ENCODE measurements at regions not wholly inside any gene's neighbourhood (a gene's known extent, or its start where the extent isn't known, plus 50 kb on each side); places are given as distances from the start of the nearest gene placed in this dataset.

- DNase-seq = no peak
These were observed 130.9 kb upstream of the PTPN1 start for GRCh38 chr20:50379049-50379990.

- no peak for DNase-seq
These were observed 130.0 kb upstream of the PTPN1 start for GRCh38 chr20:50379991-50380696.

- no peak for DNase-seq
These were observed 129.5 kb upstream of the PTPN1 start for GRCh38 chr20:50380697-50381040.

GRCh38 chr20:50381075-50381732, 129.0 kb upstream of the PTPN1 start:
- no peak for DNase-seq

- DNase-seq = no peak
These were observed 128.2 kb upstream of the PTPN1 start for GRCh38 chr20:50381771-50382593.

GRCh38 chr20:50385733-50386640, 124.2 kb upstream of the PTPN1 start:
- no peak for DNase-seq

GRCh38 chr20:50386641-50386960, 123.6 kb upstream of the PTPN1 start:
- DNase-seq = no peak

- DNase-seq = no peak
These were observed 122.8 kb upstream of the PTPN1 start for GRCh38 chr20:50387218-50387995.

GRCh38 chr20:50387996-50388332, 122.2 kb upstream of the PTPN1 start:
- no peak for DNase-seq

GRCh38 chr20:50388733-50389437, 121.3 kb upstream of the PTPN1 start:
- no peak for DNase-seq

- no peak for DNase-seq
These were observed 120.8 kb upstream of the PTPN1 start for GRCh38 chr20:50389438-50389807.

GRCh38 chr20:50389808-50390684, 120.1 kb upstream of the PTPN1 start:
- DNase-seq = no peak

- no peak for DNase-seq
These were observed 119.3 kb upstream of the PTPN1 start for GRCh38 chr20:50390685-50391443.

- DNase-seq = no peak
These were observed 118.6 kb upstream of the PTPN1 start for GRCh38 chr20:50391444-50392137.

- no peak for DNase-seq
These were observed 117.9 kb upstream of the PTPN1 start for GRCh38 chr20:50392138-50392866.

GRCh38 chr20:50393242-50393641, 116.9 kb upstream of the PTPN1 start:
- DNase-seq = no peak
